Smooth muscle cell (in vitro differentiated cells): ENCODE measurements at regions not wholly inside any gene's neighbourhood (a gene's known extent, or its start where the extent isn't known, plus 50 kb on each side); places are given as distances from the start of the nearest gene placed in this dataset.

Experiments
- DNase-seq: peaks from one replicate; lab custom pipeline; 2025; ENCODE audit not compliant: unreplicated experiment; lab: John Stamatoyannopoulos, UW
- H2AFZ ChIP-seq: fragments of 200-600 bp; sonication (generic); 2 replicates; pipeline ENCODE4 v1.6.0; 2016; ENCODE audit warnings: antibody characterized with exemption, low read depth, mild to moderate bottlenecking
- H3F3A ChIP-seq: fragments of 200-600 bp; sonication (generic); 2 replicates; pipeline ENCODE4 v1.6.0; 2017; ENCODE audit warnings: antibody characterized with exemption, low read depth
- H3K27ac ChIP-seq: fragments of 200-600 bp; sonication (generic); 2 replicates; pipeline ENCODE4 v1.5.1; 2016; ENCODE audit warnings: low read depth, mild to moderate bottlenecking
- H3K27me3 ChIP-seq: fragments of 200-600 bp; sonication (generic); 2 replicates; pipeline ENCODE4 v1.6.1; 2016; ENCODE audit warnings: low read depth, mild to moderate bottlenecking
- H3K36me3 ChIP-seq: fragments of 200-600 bp; sonication (generic); 2 replicates; pipeline ENCODE4 v1.5.1; 2016; ENCODE audit warnings: low read depth
- H3K4me1 ChIP-seq: fragments of 200-600 bp; sonication (generic); 2 replicates; pipeline ENCODE4 v1.5.1; 2016; ENCODE audit warnings: low read depth
- H3K4me2 ChIP-seq: fragments of 200-600 bp; sonication (generic); 2 replicates; pipeline ENCODE4 v1.6.0; 2016; ENCODE audit warnings: mild to moderate bottlenecking
- H3K4me3 ChIP-seq: fragments of 200-600 bp; sonication (generic); 2 replicates; pipeline ENCODE4 v1.5.1; 2016; ENCODE audit warnings: mild to moderate bottlenecking
- H3K79me2 ChIP-seq: fragments of 200-600 bp; sonication (generic); 2 replicates; pipeline ENCODE4 v1.6.0; 2016; ENCODE audit warnings: low read depth, mild to moderate bottlenecking
- H3K9ac ChIP-seq: fragments of 200-600 bp; sonication (generic); 2 replicates; pipeline ENCODE4 v1.6.0; 2016; ENCODE audit warnings: low read depth
- H3K9me3 ChIP-seq: fragments of 200-600 bp; sonication (generic); replicated peaks from 2 replicates; pipeline ENCODE4 v1.5.1; 2016; ENCODE audit warnings: low read depth
- H4K20me1 ChIP-seq: fragments of 200-600 bp; sonication (generic); 2 replicates; pipeline ENCODE4 v1.6.0; 2016; ENCODE audit warnings: low read depth
- CTCF ChIP-seq: fragments of 200-600 bp; sonication (generic); IDR thresholded peaks from 2 replicates; pipeline ENCODE4 v1.5.1; 2017; ENCODE audit warnings: borderline replicate concordance, mild to moderate bottlenecking, antibody characterized with exemption; ENCODE audit not compliant: insufficient read depth, poor library complexity, severe bottlenecking
- WGBS: methylation state at CpG from one replicate; pipeline ENCODE4 v1.1.7; 2016; ENCODE audit warnings: low lambda C conversion rate; 5-methylcytosine and 5-hydroxymethylcytosine counted together

- H3K27me3 ChIP-seq, result no peaks in the 10 kb centered on the region
- H3K4me1 ChIP-seq, result no peaks in the 10 kb centered on the region
- H3K27ac ChIP-seq, result no peak overlapping the region
- no peaks in the 10 kb centered on the region for H3K36me3 ChIP-seq
- no peaks in the 10 kb centered on the region for H3F3A ChIP-seq
- no peak overlapping the region for H3K9ac ChIP-seq
- TF ChIP-seq CTCF, result no peak
- no peaks in the 10 kb centered on the region for H4K20me1 ChIP-seq
- H2AFZ ChIP-seq, result no peak overlapping the region
- H3K4me3 ChIP-seq, result no peak overlapping the region
- H3K79me2 ChIP-seq, result no peaks in the 10 kb centered on the region
- H3K4me2 ChIP-seq, result no peak overlapping the region
- no peaks in the 10 kb centered on the region for H3K9me3 ChIP-seq
- no peak for DNase-seq
- WGBS, result 83% methylated on average over 2 of the region's 2 CpGs
Measured at GRCh38 chr4:60637976-60638375, 562.1 kb upstream of the ADGRL3 start.

GRCh38 chr4:60648774-60649173 lies 551.4 kb upstream of the ADGRL3 start:
- Histone ChIP-seq H3K27me3 (no peaks in the 10 kb centered on the region), H3F3A (no peaks in the 10 kb centered on the region), H2AFZ (no peak overlapping the region), H3K4me2 (no peak overlapping the region), H3K4me3 (no peak overlapping the region), H3K9ac (no peak overlapping the region), H3K36me3 (no peaks in the 10 kb centered on the region), H3K79me2 (no peaks in the 10 kb centered on the region), H3K27ac (no peak overlapping the region), H3K4me1 (no peaks in the 10 kb centered on the region), H3K9me3 (no peaks in the 10 kb centered on the region), H4K20me1 (no peaks in the 10 kb centered on the region)
- no peak for DNase-seq
- 78% methylated on average over 2 of the region's 2 CpGs for whole genome bisulfite sequencing
- no peak for TF ChIP-seq CTCF

GRCh38 chr4:60652933-60653332 lies 547.2 kb upstream of the ADGRL3 start:
- Histone ChIP-seq H3K9me3 (no peaks in the 10 kb centered on the region), H3K4me2 (no peak overlapping the region), H3K79me2 (no peaks in the 10 kb centered on the region), H3K4me3 (no peak overlapping the region), H3F3A (no peaks in the 10 kb centered on the region), H3K27me3 (no peaks in the 10 kb centered on the region), H3K36me3 (no peaks in the 10 kb centered on the region), H3K9ac (no peak overlapping the region), H2AFZ (no peak overlapping the region), H4K20me1 (no peaks in the 10 kb centered on the region), H3K27ac (no peak overlapping the region), H3K4me1 (no peaks in the 10 kb centered on the region)
- no peak for TF ChIP-seq CTCF
- DNase-seq, result no peak

GRCh38 chr4:60655356-60655755 lies 544.8 kb upstream of the ADGRL3 start:
- Histone ChIP-seq H3F3A (no peaks in the 10 kb centered on the region), H3K9ac (no peak overlapping the region), H3K4me3 (no peak overlapping the region), H3K4me2 (no peak overlapping the region), H3K9me3 (no peaks in the 10 kb centered on the region), H4K20me1 (no peaks in the 10 kb centered on the region), H3K79me2 (no peaks in the 10 kb centered on the region), H3K4me1 (no peaks in the 10 kb centered on the region), H3K27me3 (no peaks in the 10 kb centered on the region), H2AFZ (no peak overlapping the region), H3K27ac (no peak overlapping the region), H3K36me3 (no peaks in the 10 kb centered on the region)
- TF ChIP-seq CTCF, result no peak
- no peak for DNase-seq
